Dedifferentiated amniotic fluid mesenchymal stem cell (primary cell): ENCODE measurements at regions not wholly inside any gene's neighbourhood (a gene's known extent, or its start where the extent isn't known, plus 50 kb on each side); places are given as distances from the start of the nearest gene placed in this dataset.
"Not testable (repeated sequence)": the region's sequence is repeated elsewhere in the genome, so short reads cannot be mapped to it uniquely, and the experiment has no call there.

Experiments used
- DNase-seq: peaks from one replicate; pipeline ENCODE4 v3.0.0-alpha.2; 2016; ENCODE audit errors: extremely low spot score

- DNase-seq = no peak
Measured at GRCh38 chr6:82118150-82118562, 129.4 kb downstream of the IBTK start.

GRCh38 chr6:82114748-82115147, 132.8 kb downstream of the IBTK start:
- no peak for DNase-seq

- no peak for DNase-seq
Measured at GRCh38 chr6:82113231-82113630, 134.3 kb downstream of the IBTK start.

- DNase-seq = no peak
Measured at GRCh38 chr6:82111818-82112217, 135.7 kb downstream of the IBTK start.

GRCh38 chr6:82111114-82111513, 136.4 kb downstream of the IBTK start:
- DNase-seq = no peak

GRCh38 chr6:82103171-82103570, 144.4 kb downstream of the IBTK start:
- not testable (repeated sequence) for DNase-seq

GRCh38 chr6:82101374-82102114, 146.0 kb downstream of the IBTK start:
- not testable (repeated sequence) for DNase-seq

- not testable (repeated sequence) for DNase-seq
Measured at GRCh38 chr6:82100763-82101162, 146.8 kb downstream of the IBTK start.

- no peak for DNase-seq
Measured at GRCh38 chr6:82097676-82098075, 149.9 kb downstream of the IBTK start.

- no peak for DNase-seq
Measured at GRCh38 chr6:82095091-82095490, 152.5 kb downstream of the IBTK start.

- no peak for DNase-seq
Measured at GRCh38 chr6:82094166-82094806, 153.3 kb downstream of the IBTK start.

- no peak for DNase-seq
Measured at GRCh38 chr6:82088978-82089771, 158.4 kb downstream of the IBTK start.

GRCh38 chr6:82086944-82087343, 160.6 kb downstream of the IBTK start:
- no peak for DNase-seq

- DNase-seq = no peak
Measured at GRCh38 chr6:82085701-82086100, 161.8 kb downstream of the IBTK start.

- DNase-seq = no peak
Measured at GRCh38 chr6:82084324-82084920, 163.1 kb downstream of the IBTK start.

GRCh38 chr6:82083646-82084045, 163.9 kb downstream of the IBTK start:
- no peak for DNase-seq

- DNase-seq = no peak
Measured at GRCh38 chr6:82080767-82081166, 166.8 kb downstream of the IBTK start.

GRCh38 chr6:82078286-82078908, 169.1 kb downstream of the IBTK start:
- no peak for DNase-seq

GRCh38 chr6:82076916-82077315, 170.6 kb downstream of the IBTK start:
- peak; percentile 20 for DNase-seq

GRCh38 chr6:82074556-82074955, 173.0 kb downstream of the IBTK start:
- DNase-seq = no peak

- DNase-seq = no peak
Measured at GRCh38 chr6:82073484-82073883, 174.1 kb downstream of the IBTK start.

- peak; percentile 68 for DNase-seq
Measured at GRCh38 chr6:82072751-82073150, 174.8 kb downstream of the IBTK start.
